ENCODE measurements at regions not wholly inside any gene's neighbourhood (a gene's known extent, or its start where the extent isn't known, plus 50 kb on each side); places are given as distances from the start of the nearest gene placed in this dataset.

GRCh38 chr10:62885684-62886461 lies 69.7 kb upstream of the EGR2 start:
- no peak for DNase-seq

- no peak for DNase-seq
Observed at GRCh38 chr10:62880162-62880561, 64.0 kb upstream of the EGR2 start.

DNA sequence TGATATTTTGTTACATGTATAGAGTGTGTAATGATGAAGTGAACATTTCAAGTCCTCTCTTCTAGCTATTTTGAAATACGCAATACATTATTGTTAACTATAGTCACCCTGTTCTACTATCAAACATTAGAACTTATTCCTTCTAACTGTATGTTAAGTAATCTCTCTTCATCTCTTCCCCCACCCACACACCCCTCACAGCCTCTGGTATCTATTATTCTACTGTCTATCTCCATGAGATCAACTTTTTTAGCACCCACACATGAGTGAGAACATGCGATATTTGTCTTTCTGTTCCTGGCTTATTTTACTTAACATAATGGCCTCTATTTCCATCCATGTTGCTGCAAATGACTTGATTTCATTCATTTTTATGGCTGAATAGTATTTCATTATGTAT lies 57.7 kb upstream of the EGR2 start:
- no peak for DNase-seq

DNA sequence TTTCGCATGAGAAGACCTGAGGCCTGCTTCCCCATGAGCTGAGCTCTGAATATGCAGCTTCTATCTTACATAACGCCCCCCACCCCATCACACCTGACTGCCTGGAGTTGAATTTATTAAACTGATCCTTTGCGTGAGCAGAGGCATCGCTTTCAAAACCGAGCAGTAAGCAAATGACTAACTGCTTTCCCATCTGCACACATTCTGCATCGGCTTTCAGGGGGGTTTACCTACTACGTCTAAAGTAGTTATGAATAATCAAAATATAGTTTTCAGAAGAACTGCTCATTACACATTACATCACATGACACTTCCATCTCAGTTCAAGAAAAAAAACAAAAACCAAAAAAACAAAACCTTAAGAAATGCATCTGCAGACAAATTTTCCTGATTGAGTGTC lies 54.7 kb upstream of the EGR2 start:
- DNase-seq = no peak

DNA sequence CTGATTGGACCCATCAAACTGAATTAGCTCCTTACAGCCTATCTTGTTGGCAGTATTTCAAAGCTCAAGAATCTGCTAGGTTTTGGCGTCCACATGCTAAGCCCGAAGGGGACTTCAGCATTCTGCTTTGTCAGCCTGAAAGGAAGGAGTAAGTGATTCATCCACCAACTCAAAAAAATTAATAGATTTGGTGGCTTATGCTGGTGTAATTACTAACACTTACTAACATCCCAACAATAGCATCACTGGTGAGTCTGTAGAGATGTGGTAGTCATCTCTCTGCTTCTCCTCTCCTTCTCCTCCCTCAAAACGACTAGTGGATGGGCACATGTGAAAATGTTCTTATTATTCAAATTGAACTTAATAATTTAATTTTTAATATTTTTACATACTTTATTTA lies 53.8 kb upstream of the EGR2 start:
- DNase-seq = no peak

DNA sequence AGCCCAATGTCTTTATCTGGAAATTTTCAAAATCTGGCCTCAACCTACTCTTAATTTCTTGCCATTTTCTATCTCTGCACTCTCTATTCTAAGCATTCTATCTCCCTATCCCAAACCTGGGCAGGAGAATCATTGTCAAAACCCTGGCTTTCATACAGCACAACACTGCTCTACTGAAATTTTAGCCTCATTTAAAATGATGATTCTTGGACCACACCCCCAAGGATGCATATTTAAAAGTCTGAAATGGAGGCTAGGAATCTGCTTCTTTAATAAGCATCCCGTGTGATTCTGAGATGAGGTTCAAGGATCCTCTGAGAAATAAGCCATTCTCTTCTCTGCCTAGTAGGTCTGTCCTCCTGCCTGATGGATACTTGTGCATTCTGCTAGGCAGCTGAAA lies 50.8 kb upstream of the EGR2 start:
- DNase-seq = no peak

DNA sequence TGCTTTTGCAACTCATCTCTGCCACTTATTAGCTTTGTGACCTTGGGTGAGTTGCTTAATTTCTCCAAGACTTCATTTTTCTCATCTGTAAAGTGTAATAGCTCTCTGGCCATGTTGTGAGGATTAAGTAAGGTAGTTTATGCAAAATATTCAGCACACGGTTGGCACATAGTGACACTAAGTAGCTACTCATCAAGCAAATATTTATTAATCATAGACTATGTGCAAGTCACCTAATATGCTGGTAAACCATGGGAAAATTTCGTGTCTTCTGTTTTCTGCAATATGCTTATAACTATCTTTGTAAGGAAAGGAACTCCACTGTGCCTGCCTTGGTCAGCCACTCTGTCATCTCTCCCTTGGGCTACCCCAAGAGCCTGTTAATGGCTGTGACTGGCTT lies 50.3 kb upstream of the EGR2 start:
- no peak for DNase-seq
